ENCODE measurements at regions not wholly inside any gene's neighbourhood (a gene's known extent, or its start where the extent isn't known, plus 50 kb on each side); places are given as distances from the start of the nearest gene placed in this dataset.

DNA sequence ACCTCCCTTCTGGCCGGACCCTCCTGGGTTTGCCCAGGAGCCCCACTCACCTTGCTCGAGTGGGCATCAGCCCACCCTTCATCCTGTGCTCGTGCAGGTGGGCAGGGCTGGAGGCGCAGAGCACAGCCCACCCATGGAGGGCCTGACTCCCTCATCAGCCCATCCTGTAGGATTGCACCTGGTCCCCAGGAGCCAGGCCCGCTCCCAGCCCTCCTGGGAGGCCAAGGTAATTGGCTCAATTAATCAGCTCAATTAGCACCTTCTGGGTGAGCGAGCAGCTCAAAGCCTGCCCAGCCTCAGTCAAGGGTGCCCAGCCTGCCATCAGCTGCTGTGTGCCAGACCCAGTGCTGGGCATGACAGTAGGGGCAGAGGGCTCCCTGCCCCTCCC lies 58.1 kb upstream of the NECTIN1 start:
- no peak for TF ChIP-seq ZNF280B (CRISPR knock-in tag; IDR thresholded peaks at IDR 0.05)
- TF ChIP-seq CHD2 (IDR thresholded peaks at IDR 0.05; ENCODE audit: low read depth, low read length), result no peak
- TF ChIP-seq XRCC5 (IDR thresholded peaks at IDR 0.05; ENCODE audit: low read depth, low read length), result no peak
- TF ChIP-seq, protein P1, sequence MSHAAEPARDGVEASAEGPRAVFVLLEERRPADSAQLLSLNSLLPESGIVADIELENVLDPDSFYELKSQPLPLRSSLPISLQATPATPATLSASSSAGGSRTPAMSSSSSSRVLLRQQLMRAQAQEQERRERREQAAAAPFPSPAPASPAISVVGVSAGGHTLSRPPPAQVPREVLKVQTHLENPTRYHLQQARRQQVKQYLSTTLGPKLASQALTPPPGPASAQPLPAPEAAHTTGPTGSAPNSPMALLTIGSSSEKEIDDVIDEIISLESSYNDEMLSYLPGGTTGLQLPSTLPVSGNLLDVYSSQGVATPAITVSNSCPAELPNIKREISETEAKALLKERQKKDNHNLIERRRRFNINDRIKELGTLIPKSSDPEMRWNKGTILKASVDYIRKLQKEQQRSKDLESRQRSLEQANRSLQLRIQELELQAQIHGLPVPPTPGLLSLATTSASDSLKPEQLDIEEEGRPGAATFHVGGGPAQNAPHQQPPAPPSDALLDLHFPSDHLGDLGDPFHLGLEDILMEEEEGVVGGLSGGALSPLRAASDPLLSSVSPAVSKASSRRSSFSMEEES (CRISPR knock-in tag; IDR thresholded peaks at IDR 0.05), result no peak
- TF ChIP-seq, protein P2, sequence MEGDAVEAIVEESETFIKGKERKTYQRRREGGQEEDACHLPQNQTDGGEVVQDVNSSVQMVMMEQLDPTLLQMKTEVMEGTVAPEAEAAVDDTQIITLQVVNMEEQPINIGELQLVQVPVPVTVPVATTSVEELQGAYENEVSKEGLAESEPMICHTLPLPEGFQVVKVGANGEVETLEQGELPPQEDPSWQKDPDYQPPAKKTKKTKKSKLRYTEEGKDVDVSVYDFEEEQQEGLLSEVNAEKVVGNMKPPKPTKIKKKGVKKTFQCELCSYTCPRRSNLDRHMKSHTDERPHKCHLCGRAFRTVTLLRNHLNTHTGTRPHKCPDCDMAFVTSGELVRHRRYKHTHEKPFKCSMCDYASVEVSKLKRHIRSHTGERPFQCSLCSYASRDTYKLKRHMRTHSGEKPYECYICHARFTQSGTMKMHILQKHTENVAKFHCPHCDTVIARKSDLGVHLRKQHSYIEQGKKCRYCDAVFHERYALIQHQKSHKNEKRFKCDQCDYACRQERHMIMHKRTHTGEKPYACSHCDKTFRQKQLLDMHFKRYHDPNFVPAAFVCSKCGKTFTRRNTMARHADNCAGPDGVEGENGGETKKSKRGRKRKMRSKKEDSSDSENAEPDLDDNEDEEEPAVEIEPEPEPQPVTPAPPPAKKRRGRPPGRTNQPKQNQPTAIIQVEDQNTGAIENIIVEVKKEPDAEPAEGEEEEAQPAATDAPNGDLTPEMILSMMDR (IDR thresholded peaks at IDR 0.05 in 2 of 3, conservative IDR thresholded peaks at IDR 0.05 in 1 of 3; ENCODE audit: insufficient read depth in 2 of 3, low read depth in 1 of 3, low read length in 3 of 3), result no peak

Data from K562 (cell line).